T-helper 1 cell treated with Interleukin-12 subunit alpha and Interleukin-12 subunit beta and Interleukin-4 antibody, amounts not matched to agents 30 μg/mL and 1 μg/mL, for 36 hours (primary cell): ENCODE measurements at regions not wholly inside any gene's neighbourhood (a gene's known extent, or its start where the extent isn't known, plus 50 kb on each side); places are given as distances from the start of the nearest gene placed in this dataset.

ENCODE experiments used
- H3K27ac Mint-ChIP-seq: one replicate; pipeline ENCODE4 v1.8.0; 2021; ENCODE audit warnings: mild to moderate bottlenecking, mixed read lengths
- H3K27me3 Mint-ChIP-seq: one replicate; pipeline ENCODE4 v1.8.0; 2021; ENCODE audit warnings: low read depth, mixed read lengths
- H3K36me3 Mint-ChIP-seq: one replicate; pipeline ENCODE4 v1.8.0; 2021; ENCODE audit warnings: low read depth, mixed read lengths
- H3K4me1 Mint-ChIP-seq: one replicate; pipeline ENCODE4 v1.8.0; 2021; ENCODE audit warnings: low read depth, mixed read lengths
- H3K4me3 Mint-ChIP-seq: one replicate; pipeline ENCODE4 v1.8.0; 2021; ENCODE audit warnings: mild to moderate bottlenecking, moderate library complexity, mixed read lengths
- H3K9me3 Mint-ChIP-seq: one replicate; pipeline ENCODE4 v1.8.0; 2021; ENCODE audit warnings: mixed read lengths

- peaks cover 4% of the 10 kb centered on the region for H3K4me1 Mint-ChIP-seq
- no peak overlapping the region for H3K27ac Mint-ChIP-seq
- peaks cover under 1% of the 10 kb centered on the region for H3K36me3 Mint-ChIP-seq
- peaks cover 21% of the 10 kb centered on the region for H3K27me3 Mint-ChIP-seq
- no peaks in the 10 kb centered on the region for H3K9me3 Mint-ChIP-seq
- no peak overlapping the region for H3K4me3 Mint-ChIP-seq
Measured at GRCh38 chr10:8379906-8380832, 325.7 kb downstream of the GATA3 start.

- Mint-ChIP-seq H3K4me1 (peaks cover 4% of the 10 kb centered on the region), H3K4me3 (no peak overlapping the region), H3K27me3 (peaks cover 27% of the 10 kb centered on the region), H3K27ac (no peak overlapping the region), H3K36me3 (peaks cover 2% of the 10 kb centered on the region), H3K9me3 (peaks cover under 1% of the 10 kb centered on the region)
Measured at GRCh38 chr10:8380833-8381496, 326.5 kb downstream of the GATA3 start.

GRCh38 chr10:8386781-8387180 is 332.3 kb downstream of the GATA3 start:
- no peak overlapping the region for H3K27ac Mint-ChIP-seq
- H3K9me3 Mint-ChIP-seq, result peaks cover 4% of the 10 kb centered on the region
- peaks cover 4% of the 10 kb centered on the region for H3K36me3 Mint-ChIP-seq
- peaks cover 45% of the 10 kb centered on the region for H3K27me3 Mint-ChIP-seq
- no peak overlapping the region for H3K4me3 Mint-ChIP-seq
- H3K4me1 Mint-ChIP-seq, result peaks cover 7% of the 10 kb centered on the region

- H3K9me3 Mint-ChIP-seq, result peaks cover 4% of the 10 kb centered on the region
- peaks cover 4% of the 10 kb centered on the region for H3K36me3 Mint-ChIP-seq
- no peak overlapping the region for H3K27ac Mint-ChIP-seq
- H3K4me1 Mint-ChIP-seq, result peaks cover 3% of the 10 kb centered on the region
- H3K27me3 Mint-ChIP-seq, result peaks cover 28% of the 10 kb centered on the region
- no peak overlapping the region for H3K4me3 Mint-ChIP-seq
Measured at GRCh38 chr10:8389630-8390029, 335.1 kb downstream of the GATA3 start.

GRCh38 chr10:8392216-8392615 is 337.7 kb downstream of the GATA3 start:
- no peak overlapping the region for H3K27ac Mint-ChIP-seq
- H3K4me1 Mint-ChIP-seq, result peaks cover 5% of the 10 kb centered on the region
- peaks cover 21% of the 10 kb centered on the region for H3K27me3 Mint-ChIP-seq
- H3K4me3 Mint-ChIP-seq, result no peak overlapping the region
- no peaks in the 10 kb centered on the region for H3K36me3 Mint-ChIP-seq
- no peaks in the 10 kb centered on the region for H3K9me3 Mint-ChIP-seq

- no peaks in the 10 kb centered on the region for H3K9me3 Mint-ChIP-seq
- no peak overlapping the region for H3K4me3 Mint-ChIP-seq
- H3K27ac Mint-ChIP-seq, result no peak overlapping the region
- peaks cover 19% of the 10 kb centered on the region for H3K27me3 Mint-ChIP-seq
- no peaks in the 10 kb centered on the region for H3K36me3 Mint-ChIP-seq
- peaks cover 5% of the 10 kb centered on the region for H3K4me1 Mint-ChIP-seq
Measured at GRCh38 chr10:8393531-8393930, 339.0 kb downstream of the GATA3 start.

- Mint-ChIP-seq H3K27me3 (peaks cover 13% of the 10 kb centered on the region), H3K27ac (no peak overlapping the region), H3K9me3 (no peaks in the 10 kb centered on the region)
Measured at GRCh38 chr10:8396675-8397074, 342.2 kb downstream of the GATA3 start.

GRCh38 chr10:8398771-8399170 is 344.3 kb downstream of the GATA3 start:
- Mint-ChIP-seq H3K27ac (no peak overlapping the region), H3K9me3 (no peaks in the 10 kb centered on the region), H3K36me3 (peaks cover 5% of the 10 kb centered on the region), H3K27me3 (peaks cover 13% of the 10 kb centered on the region), H3K4me3 (no peak overlapping the region), H3K4me1 (peaks cover 39% of the 10 kb centered on the region)

More at GRCh38 chr10:8396675-8397074, 342.2 kb downstream of the GATA3 start:
- Mint-ChIP-seq H3K4me1 (peaks cover 18% of the 10 kb centered on the region), H3K4me3 (no peak overlapping the region), H3K36me3 (peaks cover 5% of the 10 kb centered on the region)

- no peak overlapping the region for H3K4me3 Mint-ChIP-seq
- peaks cover 10% of the 10 kb centered on the region for H3K27me3 Mint-ChIP-seq
- no peaks in the 10 kb centered on the region for H3K9me3 Mint-ChIP-seq
- no peak overlapping the region for H3K27ac Mint-ChIP-seq
- peaks cover 49% of the 10 kb centered on the region for H3K4me1 Mint-ChIP-seq
- peaks cover 5% of the 10 kb centered on the region for H3K36me3 Mint-ChIP-seq
Measured at GRCh38 chr10:8400151-8400550, 345.7 kb downstream of the GATA3 start.

- Mint-ChIP-seq H3K9me3 (no peaks in the 10 kb centered on the region), H3K36me3 (peaks cover 5% of the 10 kb centered on the region), H3K27me3 (peaks cover 8% of the 10 kb centered on the region), H3K27ac (no peak overlapping the region), H3K4me1 (peaks cover 54% of the 10 kb centered on the region), H3K4me3 (peak overlapping the region; percentile 14)
Measured at GRCh38 chr10:8400892-8401291, 346.4 kb downstream of the GATA3 start.

- peak overlapping the region; percentile 71 for H3K27ac Mint-ChIP-seq
Measured at GRCh38 chr10:8401531-8401930, 347.0 kb downstream of the GATA3 start.

GRCh38 chr10:8402576-8402975 is 348.1 kb downstream of the GATA3 start:
- H3K4me3 Mint-ChIP-seq, result peak overlapping the region; percentile 42
- peaks cover 65% of the 10 kb centered on the region for H3K4me1 Mint-ChIP-seq
- H3K27me3 Mint-ChIP-seq, result peaks cover 11% of the 10 kb centered on the region
- H3K36me3 Mint-ChIP-seq, result peaks cover 5% of the 10 kb centered on the region
- H3K9me3 Mint-ChIP-seq, result no peaks in the 10 kb centered on the region
- H3K27ac Mint-ChIP-seq, result peak overlapping the region; percentile 71

More at GRCh38 chr10:8401531-8401930, 347.0 kb downstream of the GATA3 start:
- Mint-ChIP-seq H3K36me3 (peaks cover 5% of the 10 kb centered on the region), H3K27me3 (peaks cover 11% of the 10 kb centered on the region), H3K4me1 (peaks cover 58% of the 10 kb centered on the region), H3K4me3 (no peak overlapping the region), H3K9me3 (no peaks in the 10 kb centered on the region)

- peak overlapping the region; percentile 46 for H3K4me3 Mint-ChIP-seq
Measured at GRCh38 chr10:8403711-8404371, 349.4 kb downstream of the GATA3 start.

GRCh38 chr10:8404721-8405120 is 350.2 kb downstream of the GATA3 start:
- peak overlapping the region; percentile 66 for H3K4me3 Mint-ChIP-seq

More at GRCh38 chr10:8403711-8404371, 349.4 kb downstream of the GATA3 start:
- Mint-ChIP-seq H3K27ac (peak overlapping the region; percentile 71), H3K27me3 (peaks cover 6% of the 10 kb centered on the region), H3K36me3 (peaks cover 5% of the 10 kb centered on the region), H3K9me3 (no peaks in the 10 kb centered on the region), H3K4me1 (peaks cover 66% of the 10 kb centered on the region)

More at GRCh38 chr10:8404721-8405120, 350.2 kb downstream of the GATA3 start:
- peaks cover 10% of the 10 kb centered on the region for H3K27me3 Mint-ChIP-seq
- peaks cover 66% of the 10 kb centered on the region for H3K4me1 Mint-ChIP-seq
- H3K9me3 Mint-ChIP-seq, result no peaks in the 10 kb centered on the region
- H3K36me3 Mint-ChIP-seq, result peaks cover 5% of the 10 kb centered on the region
- H3K27ac Mint-ChIP-seq, result peak overlapping the region; percentile 71
